GM21529 (cell line): ENCODE measurements at regions not wholly inside any gene's neighbourhood (a gene's known extent, or its start where the extent isn't known, plus 50 kb on each side); places are given as distances from the start of the nearest gene placed in this dataset.

Source experiments
- ATAC-seq: cut with Tn5 transposase; IDR thresholded peaks from one replicate; pipeline ENCODE4 v1.9.1; 2021; ENCODE audit not compliant: unreplicated experiment

DNA sequence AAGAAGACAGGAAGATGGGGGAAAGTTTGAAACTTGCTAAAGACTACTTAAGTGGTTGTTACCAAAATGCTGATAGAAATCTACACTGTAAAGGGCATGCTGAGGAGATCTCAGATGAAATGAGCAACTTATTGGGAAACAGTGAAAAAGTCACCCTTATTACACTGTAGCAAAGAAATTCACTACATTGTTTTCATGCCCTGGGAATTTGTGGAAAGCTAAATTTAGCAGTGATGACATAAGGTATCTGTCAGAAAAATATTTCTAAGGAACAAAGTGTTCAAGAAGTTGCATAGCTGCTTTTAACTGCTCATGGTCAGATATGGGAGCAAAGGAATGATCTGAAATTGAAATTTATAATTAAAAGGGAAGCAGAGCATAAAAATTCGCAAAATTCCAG, 702.4 kb upstream of the LRRC4C start:
- no peak for ATAC-seq

- no peak for ATAC-seq
These were observed 709.7 kb upstream of the LRRC4C start for GRCh38 chr11:42169191-42169590.

DNA sequence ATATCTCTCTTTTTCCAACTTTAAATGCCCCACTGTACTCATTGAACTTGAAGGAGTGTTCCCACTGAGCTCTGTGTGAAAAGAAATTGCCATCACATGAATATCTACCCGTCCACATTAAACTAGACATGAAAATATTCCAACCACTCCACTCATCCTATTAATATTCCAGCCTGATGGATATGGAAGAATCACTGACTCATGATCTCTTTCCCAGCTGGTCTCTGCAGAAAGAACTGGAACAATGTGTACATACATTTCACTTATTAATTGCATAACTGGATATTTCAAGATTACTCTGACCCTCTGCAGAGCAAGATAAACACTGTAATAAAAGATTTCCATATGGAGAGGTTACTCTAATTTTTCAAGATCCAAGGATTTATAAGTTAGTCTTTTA, 711.1 kb upstream of the LRRC4C start:
- no peak for ATAC-seq

DNA sequence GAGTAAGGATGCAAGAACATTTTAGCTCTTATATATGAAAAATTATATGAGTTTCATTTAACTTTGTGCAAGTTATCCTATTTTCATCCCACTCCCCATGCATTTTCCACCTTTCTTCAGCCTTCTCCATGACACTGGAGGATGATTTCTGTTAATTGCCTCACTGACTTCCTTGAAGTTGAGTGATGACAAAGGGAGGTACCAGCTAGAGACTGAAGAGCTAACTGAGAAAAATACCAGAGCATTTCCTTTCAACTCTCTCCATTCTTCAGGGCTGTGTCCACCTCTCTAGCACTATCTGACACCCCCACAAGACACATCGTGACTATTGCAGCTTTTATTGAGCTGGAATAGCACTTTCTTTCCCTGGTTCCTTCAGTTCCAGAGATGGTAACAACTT, 711.6 kb upstream of the LRRC4C start:
- no peak for ATAC-seq

DNA sequence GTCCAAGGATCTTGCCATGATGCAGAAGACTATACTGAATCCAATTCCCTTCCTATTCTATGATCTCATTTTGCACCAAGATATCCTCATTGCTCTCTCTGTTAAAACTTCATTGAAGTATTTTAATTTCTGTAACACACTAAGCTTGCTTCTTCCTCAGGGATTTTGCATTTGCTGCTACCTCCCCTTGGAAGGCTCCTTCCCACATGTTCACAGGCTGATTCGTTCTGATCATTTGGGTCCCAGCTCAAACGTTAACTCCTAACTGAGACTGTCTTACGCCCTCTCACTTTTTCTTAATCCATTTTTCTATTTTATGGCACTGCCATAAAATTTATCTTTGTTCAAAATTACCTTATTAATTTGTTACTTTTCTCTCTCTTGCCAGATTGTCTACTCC, 713.0 kb upstream of the LRRC4C start:
- no peak for ATAC-seq

DNA sequence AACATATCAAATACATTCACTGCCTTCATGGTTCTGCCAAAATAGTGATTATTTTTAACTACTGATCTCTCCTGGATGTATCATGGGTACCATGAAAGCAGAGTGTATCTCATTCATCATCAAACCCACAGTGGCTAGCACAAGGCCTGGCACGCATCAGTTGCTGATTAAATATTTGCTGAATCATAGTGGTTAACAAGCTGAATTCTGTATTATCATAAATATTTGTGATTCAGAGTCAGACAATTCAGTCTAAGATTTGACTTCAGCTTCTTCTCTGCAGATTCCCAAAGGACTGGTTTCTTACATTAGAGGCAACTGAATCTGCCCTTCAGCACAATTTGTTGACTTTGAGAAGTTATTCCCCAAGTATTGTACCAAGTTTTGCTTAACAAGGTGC, 715.8 kb upstream of the LRRC4C start:
- no peak for ATAC-seq

DNA sequence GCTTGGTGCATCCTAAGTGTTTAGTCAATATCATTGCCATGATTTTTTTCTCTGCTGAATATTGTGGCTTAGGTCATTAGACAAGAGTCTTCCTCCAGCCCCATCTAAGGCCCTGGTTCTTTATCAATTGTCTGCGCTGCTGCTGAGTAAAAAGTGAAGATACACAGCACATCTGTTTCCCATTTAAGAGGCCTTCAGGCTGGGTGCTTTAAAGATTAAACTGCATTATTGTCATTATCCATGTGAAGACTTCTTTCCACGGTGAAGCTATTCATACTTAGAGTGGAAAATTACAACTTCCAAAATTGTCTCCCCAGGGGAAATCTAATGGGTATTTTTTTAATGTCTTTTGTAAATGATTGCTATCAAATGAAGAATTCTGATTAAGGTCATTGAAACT, 719.8 kb upstream of the LRRC4C start:
- no peak for ATAC-seq

DNA sequence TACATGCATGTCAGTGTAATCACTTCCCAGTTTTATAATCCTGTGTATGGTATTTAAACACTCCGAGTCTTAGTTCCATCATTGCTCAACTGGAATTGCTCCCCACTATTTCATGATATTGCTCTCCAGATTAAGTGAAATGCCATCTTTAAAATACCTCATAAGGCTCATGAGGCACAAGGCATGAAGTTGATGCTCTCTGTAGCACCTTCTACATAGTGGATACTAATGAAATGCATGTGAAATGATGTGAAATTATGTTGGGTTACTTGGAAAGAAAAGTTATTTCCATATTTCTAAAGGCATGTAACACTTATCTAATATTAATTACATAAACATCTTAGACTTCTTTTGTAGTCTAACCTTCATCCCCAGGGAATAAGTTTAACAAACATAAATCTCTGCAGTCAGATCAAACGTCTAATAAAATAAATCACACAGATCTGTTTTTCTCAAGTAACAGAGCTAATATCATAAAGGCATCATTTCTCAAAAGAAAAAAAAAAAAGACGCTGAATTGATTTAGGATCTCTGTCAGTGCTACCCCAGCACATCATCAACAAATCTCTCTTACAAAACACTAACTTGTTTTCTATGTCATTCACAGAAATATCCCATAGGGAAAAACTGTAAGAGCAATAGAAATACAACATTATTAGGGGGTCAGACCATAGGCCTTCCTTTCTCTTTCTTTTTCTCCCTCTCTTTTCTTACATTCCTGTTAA, 736.0 kb upstream of the LRRC4C start:
- no peak for ATAC-seq

GRCh38 chr11:42200311-42200710, 740.9 kb upstream of the LRRC4C start:
- ATAC-seq, result no peak

- ATAC-seq, result no peak
These were observed 742.2 kb upstream of the LRRC4C start for GRCh38 chr11:42201603-42202148.

- ATAC-seq, result no peak
These were observed 746.1 kb upstream of the LRRC4C start for GRCh38 chr11:42205518-42205917.

DNA sequence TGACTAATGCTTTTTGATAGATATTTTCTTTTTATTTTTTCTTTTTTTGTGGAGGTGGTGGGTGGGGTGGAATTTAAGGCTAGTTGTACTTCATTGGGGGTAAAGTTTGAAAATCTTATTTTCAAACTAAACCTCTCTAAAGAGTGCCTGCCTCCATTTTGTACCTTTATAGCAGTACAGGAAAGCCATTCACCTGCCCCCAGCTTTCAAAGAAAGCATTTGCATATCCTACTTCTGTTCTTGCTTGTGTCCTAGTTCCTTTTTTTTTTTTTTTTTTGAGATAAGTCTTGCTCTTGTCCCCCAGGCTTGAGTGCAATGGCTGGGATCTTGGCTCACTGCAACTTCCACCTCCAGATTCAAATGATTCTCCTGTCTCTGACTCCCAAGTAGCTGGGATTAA, 766.2 kb upstream of the LRRC4C start:
- ATAC-seq, result no peak

DNA sequence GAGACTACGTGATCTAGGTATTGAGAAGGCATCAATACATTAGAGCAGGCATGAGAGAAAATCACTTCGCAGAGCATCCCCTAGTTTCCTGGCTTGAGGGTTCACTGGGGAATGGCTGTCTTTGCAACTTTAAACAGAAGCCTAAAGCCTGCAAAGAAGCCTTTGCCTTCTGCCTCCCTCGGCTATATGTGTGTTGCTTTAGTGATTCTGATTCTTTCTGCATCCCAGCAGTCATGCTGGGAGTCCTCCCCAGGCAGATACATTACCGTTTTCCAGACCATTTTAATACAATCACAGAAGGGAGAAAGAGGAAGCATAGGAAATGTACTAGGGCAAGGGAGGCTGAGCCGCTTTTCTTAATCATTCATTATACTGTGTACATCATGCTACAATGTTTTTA, 773.2 kb upstream of the LRRC4C start:
- ATAC-seq, result no peak

- no peak for ATAC-seq
These were observed 775.0 kb upstream of the LRRC4C start for GRCh38 chr11:42234451-42234951.

DNA sequence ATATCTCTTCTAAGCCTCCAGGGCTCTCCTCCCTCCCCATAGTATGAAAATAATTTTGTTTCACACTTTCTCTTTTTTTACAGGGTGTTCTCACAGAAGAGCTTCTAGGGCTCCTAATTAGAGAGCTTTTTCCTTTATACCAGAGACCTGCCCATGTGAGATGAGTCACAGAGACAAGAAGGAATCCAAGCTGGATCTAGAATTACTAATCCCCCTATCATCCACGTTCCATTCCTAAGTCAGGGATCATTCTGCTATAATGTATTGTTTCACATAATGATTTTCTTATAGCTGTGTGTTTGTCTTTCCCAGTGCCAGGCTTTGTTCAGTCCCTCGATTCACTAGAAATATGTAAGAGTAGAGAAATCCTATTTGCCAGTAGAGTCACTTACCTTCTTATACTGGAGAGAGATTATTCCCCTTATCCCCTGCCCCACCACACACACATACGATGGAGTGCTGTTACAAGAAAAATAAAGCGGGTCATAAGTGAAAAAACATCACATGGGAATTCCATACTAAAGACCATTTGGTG, 778.3 kb upstream of the LRRC4C start:
- ATAC-seq, result no peak

DNA sequence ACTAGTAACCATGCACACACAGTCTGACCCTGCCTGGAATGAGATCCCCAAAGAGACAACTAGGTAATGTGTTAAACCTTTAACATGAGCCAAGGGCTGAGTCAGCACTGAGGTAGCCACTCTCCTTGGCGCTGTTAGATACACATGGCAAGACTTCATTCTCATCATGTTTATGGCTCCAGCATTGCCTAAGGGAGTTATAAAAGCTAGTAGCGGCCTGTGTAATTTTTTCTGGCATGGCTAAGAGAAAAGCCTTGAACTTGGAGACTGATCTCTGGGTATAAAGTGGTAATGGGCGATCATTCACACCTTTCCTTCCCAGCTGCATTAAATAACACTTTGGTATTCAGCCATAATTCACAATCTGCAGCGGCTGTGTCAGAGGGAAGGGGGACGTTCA, 779.7 kb upstream of the LRRC4C start:
- no peak for ATAC-seq

DNA sequence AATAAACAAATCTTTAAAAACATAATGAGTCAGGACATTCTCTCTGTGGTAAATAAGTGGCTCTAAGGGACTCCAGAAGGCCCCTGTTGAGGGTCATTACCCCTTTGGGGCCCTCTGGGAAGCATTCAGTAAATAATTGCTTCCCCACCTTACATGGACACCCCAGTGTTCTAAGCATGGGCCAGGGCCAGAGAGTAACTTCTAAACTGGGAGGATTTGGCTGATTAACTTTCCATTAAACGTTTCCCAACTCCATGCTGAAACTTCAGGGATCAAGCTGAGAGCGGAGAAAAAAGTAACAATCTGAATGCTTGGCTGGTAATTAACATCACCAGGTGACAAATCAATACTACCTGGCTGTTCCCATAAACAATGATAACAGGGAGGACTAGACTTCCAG, 783.9 kb upstream of the LRRC4C start:
- no peak for ATAC-seq

GRCh38 chr11:42244376-42244775, 784.9 kb upstream of the LRRC4C start:
- no peak for ATAC-seq

DNA sequence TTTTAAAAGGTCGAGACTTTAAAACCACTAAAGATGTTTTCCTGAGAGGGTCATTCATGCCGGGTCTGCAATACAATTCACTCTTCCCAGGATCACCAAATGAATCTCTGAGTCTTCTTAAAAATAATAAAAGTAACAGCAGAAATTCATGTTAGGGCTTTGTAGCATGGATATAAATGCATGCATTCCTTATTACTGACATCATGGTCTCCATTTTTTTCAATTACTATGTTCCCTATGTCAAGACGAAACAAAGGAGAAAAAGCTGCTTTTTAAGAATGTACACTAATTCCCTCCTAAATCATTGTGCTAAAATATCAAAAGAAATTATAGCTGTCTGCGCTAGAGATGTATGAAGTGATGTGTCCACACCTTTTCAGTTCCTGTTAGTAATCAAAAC, 789.9 kb upstream of the LRRC4C start:
- no peak for ATAC-seq

GRCh38 chr11:42249956-42250355, 790.5 kb upstream of the LRRC4C start:
- no peak for ATAC-seq

GRCh38 chr11:42251984-42252383, 792.5 kb upstream of the LRRC4C start:
- no peak for ATAC-seq

DNA sequence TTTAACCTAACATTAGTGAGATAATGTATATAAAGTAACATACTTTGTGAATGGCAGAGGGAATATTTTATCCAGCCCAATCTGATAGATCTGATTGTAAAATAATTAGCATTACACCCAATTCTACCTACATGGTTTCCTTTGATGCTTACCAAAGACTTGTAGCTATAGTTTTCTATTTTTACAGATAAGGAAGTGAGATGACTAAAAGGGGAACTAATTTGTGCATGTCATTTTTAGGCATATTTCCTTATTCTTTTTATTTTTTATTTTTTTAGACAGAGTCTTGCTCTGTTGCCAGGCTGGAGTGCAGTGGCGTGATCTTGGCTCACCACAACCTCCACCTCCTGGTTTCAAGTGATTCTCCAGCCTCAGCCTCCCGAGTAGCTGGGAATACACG, 793.7 kb upstream of the LRRC4C start:
- ATAC-seq, result no peak

DNA sequence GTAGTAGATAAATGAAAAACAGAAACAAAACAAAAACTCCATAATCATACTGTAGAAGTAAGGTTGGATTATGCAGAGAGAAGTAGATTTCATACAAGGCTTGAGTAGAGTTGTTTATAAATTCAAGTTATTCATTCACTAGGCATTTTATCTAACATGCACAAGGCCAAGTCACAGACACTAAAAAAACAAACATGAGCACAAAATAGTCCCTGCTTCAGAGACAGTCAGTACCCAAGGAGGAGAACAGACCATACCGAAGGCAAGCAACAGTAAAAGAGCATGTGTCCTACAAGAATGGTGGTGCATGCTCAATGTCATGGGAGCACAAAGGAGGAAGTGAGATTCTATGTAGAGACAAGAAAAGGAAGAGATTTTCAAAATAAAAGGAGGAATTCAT, 796.5 kb upstream of the LRRC4C start:
- ATAC-seq, result no peak
